HG02759 (cell line): ENCODE measurements at regions not wholly inside any gene's neighbourhood (a gene's known extent, or its start where the extent isn't known, plus 50 kb on each side); places are given as distances from the start of the nearest gene placed in this dataset.

Source experiments
- ATAC-seq: cut with Tn5 transposase; IDR thresholded peaks from one replicate; pipeline ENCODE4 v1.9.1; 2021; ENCODE audit warnings: mild to moderate bottlenecking, moderate library complexity; ENCODE audit not compliant: unreplicated experiment

DNA sequence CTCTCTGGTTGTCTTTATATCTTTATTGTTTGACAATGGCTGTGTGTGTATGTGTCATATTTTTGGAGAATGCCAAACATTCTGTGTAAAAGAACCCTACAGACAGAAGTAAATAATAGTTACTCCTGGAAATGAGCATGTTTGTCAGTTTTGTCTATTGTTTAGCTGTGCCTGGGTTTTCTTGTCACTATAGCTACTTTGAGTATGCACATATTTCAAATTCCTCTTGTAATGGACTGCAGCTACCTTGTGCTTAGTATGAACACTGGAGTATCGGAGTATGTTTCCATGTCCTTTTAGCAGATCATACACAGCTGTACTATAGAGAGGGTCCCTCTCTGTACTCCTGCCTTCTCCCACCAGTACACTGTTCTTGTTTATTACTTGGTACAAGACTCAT lies 58.0 kb upstream of the DOCK10 start:
- no peak for ATAC-seq

DNA sequence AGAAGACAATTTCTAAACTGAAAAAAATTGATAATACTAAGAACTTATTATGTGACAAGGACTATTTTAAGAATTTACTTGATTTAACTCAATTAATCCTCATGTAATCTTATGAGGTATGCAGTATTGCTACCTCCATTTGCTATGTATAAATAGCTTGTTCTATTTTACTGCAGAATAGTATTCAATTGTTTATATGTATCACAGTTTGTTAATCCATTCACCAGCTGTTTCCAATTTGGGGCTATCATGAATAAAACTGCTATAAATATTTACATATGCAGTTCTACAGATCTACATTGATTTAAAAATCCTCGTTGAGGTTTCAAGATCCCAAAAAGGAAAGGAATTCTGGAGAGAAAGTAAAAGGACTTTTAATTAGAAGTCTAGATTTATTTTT lies 54.8 kb upstream of the DOCK10 start:
- ATAC-seq: no peak
